Activated CD8-positive, alpha-beta memory T cell treated with anti-CD3 and anti-CD28 coated beads for 4 hours (primary cell): ENCODE measurements at regions not wholly inside any gene's neighbourhood (a gene's known extent, or its start where the extent isn't known, plus 50 kb on each side); places are given as distances from the start of the nearest gene placed in this dataset.

Source experiments
- DNase-seq, 2 donors: peaks; one replicate each; pipeline ENCODE4 v3.0.0-alpha.2; 2020; ENCODE audit warnings: low read depth in 2 of 2

DNA sequence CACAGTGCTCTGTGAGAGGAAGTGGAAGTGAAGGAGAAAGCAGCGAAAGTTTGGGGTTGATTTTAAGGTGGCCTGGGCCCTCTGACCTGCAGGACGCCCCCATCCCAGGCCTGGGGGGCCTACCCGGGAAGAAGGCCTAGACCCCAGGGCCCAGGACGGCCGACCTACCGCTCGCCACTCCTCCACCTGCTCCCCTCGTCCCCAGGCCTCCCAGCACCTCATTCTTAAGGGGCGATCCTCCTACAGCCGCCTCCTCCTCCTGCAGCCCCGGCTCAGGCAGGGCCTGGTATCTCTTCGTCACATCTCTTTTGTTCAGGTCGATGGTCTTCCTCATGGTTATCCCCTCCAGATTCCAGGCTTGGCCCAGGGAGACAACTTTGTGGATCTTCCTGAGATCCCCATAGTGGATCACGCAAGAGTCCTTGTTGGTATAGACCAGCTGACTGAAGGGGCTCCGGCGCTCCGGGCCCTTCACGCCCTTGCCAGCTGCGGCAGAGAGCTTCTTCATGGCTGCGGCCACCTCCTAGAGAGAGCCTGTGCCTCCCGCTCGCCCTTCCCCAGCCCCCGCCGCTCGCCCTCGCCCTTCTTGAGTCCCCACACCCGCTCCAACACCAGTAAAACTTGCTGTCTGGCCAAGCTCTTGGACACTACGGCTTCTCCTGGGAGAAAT, 117.5 kb downstream of the OR13A1 start:
- DNase-seq = no peak

- no peak for DNase-seq
Observed at GRCh38 chr10:45198486-45199204, 116.8 kb downstream of the OR13A1 start.

GRCh38 chr10:45199205-45199740, 116.1 kb downstream of the OR13A1 start:
- DNase-seq = no peak

GRCh38 chr10:45201271-45201670, 114.1 kb downstream of the OR13A1 start:
- DNase-seq = no peak

- DNase-seq = no peak
Observed at GRCh38 chr10:45202242-45202641, 113.2 kb downstream of the OR13A1 start.

- DNase-seq = no peak
Observed at GRCh38 chr10:45204954-45205775, 110.2 kb downstream of the OR13A1 start.

DNA sequence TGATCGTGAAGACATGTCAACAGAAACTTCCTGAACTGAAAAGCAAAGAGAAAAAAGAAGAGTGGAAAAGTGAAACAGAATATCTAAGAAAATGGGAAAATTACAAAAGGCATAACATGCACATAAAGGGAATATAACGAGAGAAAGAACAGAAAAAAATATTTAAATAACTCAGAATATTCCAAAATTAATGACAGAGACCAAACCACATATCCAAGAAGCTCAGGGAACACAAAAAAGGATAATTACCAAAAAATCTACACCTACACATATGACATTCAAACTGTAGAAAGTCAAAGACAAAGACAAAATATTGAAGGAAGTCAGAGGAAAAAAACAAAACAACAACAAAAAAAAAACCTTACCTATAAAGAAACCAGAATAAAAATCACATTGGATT, 105.5 kb downstream of the OR13A1 start:
- no peak for DNase-seq

DNA sequence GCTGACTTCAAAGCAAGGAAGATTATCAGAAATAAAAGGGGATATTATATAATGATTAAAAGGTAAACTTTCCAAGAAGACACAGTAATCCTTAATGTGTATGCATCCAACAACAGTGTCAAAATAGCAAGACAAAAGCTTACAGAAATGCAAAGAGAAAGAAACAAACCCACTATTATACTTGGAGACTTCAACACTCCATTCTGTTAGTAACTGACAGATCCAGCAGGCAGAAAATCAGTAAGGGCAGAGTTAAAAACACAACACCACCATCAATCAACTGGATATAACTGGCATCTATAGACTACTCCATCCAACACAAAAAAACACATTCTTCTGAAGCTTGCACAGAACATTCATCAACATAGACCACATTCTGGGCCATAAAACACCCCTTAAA, 103.8 kb downstream of the OR13A1 start:
- no peak for DNase-seq

- DNase-seq = no peak
Observed at GRCh38 chr10:45219416-45219815, 96.0 kb downstream of the OR13A1 start.

DNA sequence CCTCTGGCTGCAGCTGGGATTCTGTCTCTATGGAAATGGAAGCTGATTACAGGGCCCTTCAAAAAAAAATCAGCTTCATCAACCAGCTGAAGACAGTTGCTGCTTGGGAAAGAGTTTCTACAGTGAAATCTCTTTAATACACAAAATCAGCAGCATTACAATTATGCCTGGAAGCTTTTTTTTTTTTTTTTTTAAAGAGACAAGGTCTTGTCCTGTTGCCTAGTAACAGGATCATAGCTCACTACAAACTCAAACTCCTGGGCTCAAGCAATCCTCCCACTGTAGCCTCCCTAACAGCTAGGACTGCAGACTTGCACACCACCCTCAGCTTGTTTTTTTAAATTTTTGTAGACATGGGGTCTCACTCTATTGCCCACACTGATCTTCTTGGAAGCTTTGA, 94.5 kb downstream of the OR13A1 start:
- no peak for DNase-seq

DNA sequence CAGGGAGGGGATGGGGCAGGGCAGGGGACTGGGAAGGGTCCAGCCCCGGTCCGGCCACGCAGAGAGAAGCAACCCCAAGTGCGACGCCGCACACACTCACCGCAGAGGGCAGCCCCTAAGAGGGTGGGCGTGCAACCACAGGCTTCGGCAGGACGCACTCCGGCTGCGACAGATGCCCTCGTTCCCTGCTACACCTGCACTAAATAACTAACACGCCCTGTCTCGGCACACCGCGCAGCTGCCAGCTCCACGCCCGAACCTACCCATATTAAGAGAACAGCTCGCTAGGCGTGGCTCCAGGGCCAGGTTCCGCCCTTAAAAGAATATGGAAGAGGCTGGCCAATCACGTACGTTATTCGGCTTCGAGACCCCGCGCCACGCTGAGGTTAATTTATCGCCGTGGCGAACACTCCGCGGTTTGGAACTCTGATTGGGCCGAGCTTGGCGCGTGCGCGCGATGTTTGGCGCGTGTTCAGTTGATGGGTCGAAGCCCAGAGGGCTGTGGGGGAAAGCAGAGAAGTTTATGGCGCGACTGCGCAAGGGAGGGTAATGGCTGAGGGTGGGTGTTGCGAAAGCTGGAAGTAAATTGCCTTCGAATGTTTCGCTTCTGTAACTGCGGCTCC, 91.1 kb downstream of the OR13A1 start:
- no peak for DNase-seq

DNA sequence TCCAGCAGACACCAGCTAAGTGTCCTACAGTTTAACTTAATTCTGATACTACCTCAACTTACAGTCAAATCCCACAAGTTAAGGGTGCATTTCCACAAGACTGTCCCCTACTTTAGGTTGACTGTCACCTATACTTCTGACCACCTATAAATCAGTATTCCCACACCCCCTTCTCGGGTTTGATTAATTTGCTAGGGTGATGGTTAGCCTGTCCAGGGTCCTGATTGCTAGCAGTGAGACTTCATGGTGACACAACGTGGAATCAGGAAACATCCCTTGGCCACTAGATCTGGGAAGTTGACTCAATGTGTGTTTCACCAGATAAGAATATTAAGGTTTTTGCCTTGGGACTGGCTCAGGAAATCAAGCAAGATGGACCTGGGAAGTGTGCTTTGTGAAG, 88.4 kb downstream of the OR13A1 start:
- DNase-seq = no peak

DNA sequence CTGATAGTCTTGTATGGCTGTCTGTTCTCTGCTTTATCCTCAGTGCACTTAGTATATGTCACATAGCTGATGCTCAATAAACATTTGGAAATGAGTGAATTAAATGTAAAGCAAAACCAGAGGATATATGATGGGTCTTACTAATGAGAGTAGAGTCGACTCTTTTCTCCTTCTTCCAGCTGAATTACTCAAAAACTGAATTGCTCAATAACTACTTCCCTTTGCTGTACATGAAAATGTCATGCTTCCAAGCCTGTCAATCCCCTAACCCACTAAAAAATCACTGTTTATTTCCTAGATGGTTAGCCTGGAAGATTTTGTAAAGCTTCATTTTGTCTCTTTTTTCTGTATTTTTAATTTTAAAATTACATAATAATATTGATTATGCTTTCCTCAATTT, 88.0 kb downstream of the OR13A1 start:
- DNase-seq = no peak

DNA sequence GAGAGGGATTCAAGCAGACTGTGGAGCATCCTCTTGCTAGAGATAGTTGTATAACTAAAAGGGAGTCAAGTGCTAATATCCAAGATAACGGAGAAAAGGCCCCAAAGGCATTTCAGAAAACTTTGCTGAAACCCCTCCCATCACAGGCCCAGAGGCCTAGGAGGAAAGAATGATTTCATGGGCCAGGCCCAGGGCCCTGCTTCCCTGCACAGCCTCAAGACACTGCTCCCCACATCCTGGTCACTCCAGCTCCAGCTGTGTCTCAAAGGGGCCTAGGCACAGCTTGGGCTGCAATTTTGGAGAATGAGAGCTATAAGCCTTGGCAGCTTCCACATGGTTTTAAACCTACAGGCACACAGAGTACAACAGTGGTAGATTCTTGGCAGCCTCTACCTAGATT, 85.6 kb downstream of the OR13A1 start:
- no peak for DNase-seq

DNA sequence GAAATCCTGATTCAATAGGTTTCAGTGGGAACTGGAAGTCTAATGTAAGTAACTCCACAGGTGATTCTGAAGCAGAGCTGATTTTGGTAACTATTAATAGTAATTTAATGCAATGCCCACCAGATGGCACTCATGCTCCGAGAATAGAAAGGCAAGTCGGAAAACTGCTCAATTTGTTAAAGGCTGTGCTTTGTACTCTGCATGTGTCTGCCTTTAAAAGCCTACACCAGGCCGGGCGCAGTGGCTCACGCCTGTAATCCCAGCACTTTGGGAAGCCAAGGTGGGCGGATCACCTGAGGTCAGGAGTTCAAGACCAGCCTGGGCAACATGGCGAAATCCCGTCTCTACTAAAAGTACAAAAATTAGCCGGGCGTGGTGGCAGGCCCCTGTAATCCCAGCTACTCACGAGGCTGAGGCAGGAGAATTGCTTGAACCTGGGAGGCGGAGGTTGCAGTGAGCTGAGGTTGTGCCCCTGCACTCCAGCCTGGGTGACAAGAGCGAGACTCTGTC, 80.1 kb downstream of the OR13A1 start:
- peak; percentile 23 to 25 for DNase-seq

DNA sequence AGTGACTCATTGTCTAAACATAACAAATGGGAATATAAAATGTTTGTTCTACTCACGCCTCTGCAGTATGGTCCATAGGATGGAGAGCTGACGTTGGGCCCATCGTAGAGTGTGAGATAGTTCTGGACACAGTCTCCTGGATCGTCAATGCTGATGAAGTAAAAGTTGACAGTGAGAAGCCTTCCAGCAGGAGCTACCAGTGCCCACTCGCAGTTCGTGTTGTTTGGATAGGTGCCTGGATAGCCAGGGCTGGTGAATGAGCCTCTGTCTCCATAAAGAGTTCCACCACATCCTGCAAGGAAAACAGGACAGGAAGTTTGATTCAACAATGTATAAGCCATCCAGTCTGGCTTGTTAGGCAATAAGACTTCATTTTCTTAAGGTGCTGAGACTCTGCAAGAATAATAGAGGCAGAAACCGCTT, 79.6 kb downstream of the OR13A1 start:
- DNase-seq = no peak

GRCh38 chr10:45238896-45239295, 76.5 kb downstream of the OR13A1 start:
- no peak for DNase-seq

GRCh38 chr10:45239642-45240041, 75.8 kb downstream of the OR13A1 start:
- DNase-seq = no peak

DNA sequence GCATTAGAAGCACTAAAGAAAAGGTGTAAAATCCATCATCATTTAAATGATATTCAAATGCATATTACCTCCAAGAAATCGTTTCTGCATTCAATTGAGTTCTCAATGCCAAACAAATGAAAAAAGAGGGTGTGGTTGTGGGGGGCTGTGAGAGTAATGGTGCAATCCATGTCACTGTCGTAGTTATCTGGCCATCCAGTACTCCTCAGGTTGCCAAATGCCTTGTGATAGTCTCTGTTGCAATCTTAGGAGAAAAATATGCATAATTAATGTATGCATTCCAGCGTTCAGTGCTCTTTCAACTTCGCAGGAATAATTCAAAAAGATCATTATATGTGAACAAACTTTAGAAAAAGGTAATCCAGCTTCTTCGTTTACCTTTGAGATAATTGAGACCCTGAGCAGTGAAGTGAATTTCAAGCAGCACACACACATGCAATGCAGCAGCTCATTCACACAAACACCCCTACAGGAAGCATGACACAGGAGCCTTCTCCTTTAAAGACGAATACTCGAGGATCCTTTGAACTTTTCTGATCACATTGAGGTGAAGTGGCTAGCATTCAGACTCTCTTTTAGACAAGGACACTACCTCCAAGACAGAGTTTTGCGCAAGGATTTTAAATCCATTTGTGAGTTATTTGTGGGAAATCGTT, 73.4 kb downstream of the OR13A1 start:
- DNase-seq = no peak

DNA sequence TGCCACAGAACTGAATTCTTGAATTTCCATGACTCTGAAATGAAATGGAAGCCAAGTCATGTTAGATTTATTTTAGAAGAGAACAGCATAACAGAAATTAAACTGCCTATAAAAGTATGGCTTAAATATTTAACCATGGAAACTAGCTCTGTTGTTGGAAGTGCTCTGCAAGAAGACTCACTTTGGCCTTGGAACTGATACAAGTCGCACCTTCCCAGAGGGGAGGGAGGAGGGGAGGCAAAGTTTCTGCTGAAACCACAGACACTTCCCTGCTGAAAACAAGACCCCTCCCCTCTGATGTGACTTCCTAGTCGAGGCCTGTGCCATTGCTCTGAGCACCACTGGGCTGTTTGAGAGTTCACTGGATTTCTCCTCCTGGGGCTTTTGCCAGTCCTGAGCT, 72.1 kb downstream of the OR13A1 start:
- no peak for DNase-seq

DNA sequence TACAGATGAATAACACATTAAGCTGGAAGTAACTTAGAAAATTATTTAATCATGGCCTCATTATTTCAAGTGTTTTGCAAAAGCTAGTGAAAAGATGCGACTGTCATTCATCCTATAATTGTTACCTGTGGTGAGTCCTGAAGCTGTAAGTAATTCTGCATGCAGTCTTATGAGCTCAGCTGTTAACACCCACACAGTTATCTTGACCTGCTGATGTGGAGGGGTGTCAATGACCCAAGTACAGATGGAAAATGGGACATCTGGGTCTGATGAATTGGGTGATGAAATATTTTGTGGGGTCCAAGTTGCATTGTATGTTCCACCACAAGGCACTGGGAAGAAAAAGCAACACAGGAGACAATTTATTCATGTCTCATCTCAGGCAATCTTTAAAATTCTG, 68.9 kb downstream of the OR13A1 start:
- no peak for DNase-seq
